SK-N-SH (cell line): ENCODE measurements at regions not wholly inside any gene's neighbourhood (a gene's known extent, or its start where the extent isn't known, plus 50 kb on each side); places are given as distances from the start of the nearest gene placed in this dataset.

ENCODE experiments used
- CTCF ChIA-PET: fragments of 300-600, 350-600 bp; formaldehyde crosslinking; extraction: SDS; loops from one replicate; lab custom pipeline; 2021; lab: Yijun Ruan, JAX
- POLR2A ChIA-PET: fragments of 350-600 bp; sonication (Branson Sonifier 250); formaldehyde crosslinking; extraction: SDS; loops from one replicate; lab custom pipeline; 2020; ENCODE audit warnings: antibody characterized with exemption, inconsistent platforms; lab: Yijun Ruan, JAX
- DNase-seq: peaks from one replicate; pipeline ENCODE4 v3.0.0; 2012
- H2AFZ ChIP-seq: fragments of 200-600 bp; sonication (generic); 2 replicates; pipeline ENCODE4 v1.8.1; 2016; ENCODE audit warnings: antibody characterized with exemption, mild to moderate bottlenecking, low read depth
- H3F3A ChIP-seq: fragments of 200-600 bp; sonication (generic); replicated peaks from 2 replicates; pipeline ENCODE3; 2016; ENCODE audit warnings: antibody characterized with exemption, mild to moderate bottlenecking; ENCODE audit not compliant: insufficient read depth
- H3K27ac ChIP-seq, 2 experiments: fragments of 200-500 bp in 1 of 2; fragments of 200-600 bp in 1 of 2; sonication (Bioruptor generic) in 1 of 2; sonication (generic), shearing (Covaris generic) in 1 of 2; 2 replicates each; pipeline versions ENCODE4 v1.5.1 to v1.6.1; 2014 to 2016; ENCODE audit warnings: low read depth in 2 of 2, inconsistent platforms in 1 of 2, low read length in 1 of 2, mild to moderate bottlenecking in 1 of 2, mixed read lengths in 1 of 2
- H3K27me3 ChIP-seq: fragments of 200-600 bp; sonication (generic), shearing (Covaris generic); 2 replicates; pipeline ENCODE4 v1.6.1; 2016; ENCODE audit warnings: mixed run types; ENCODE audit not compliant: insufficient read depth
- H3K36me3 ChIP-seq, 2 experiments: fragments of 200-500 bp in 1 of 2; fragments of 200-600 bp in 1 of 2; sonication (Bioruptor generic) in 1 of 2; sonication (generic) in 1 of 2; replicated peaks in 1 of 2; 2 replicates each; pipeline versions ENCODE3 to v1.5.1; 2014 to 2016; ENCODE audit warnings: low read length in 1 of 2, mild to moderate bottlenecking in 1 of 2; ENCODE audit not compliant: insufficient read depth in 2 of 2, control insufficient read depth in 1 of 2
- H3K4me1 ChIP-seq, 2 experiments: fragments of 200-500 bp in 1 of 2; fragments of 200-600 bp in 1 of 2; sonication (Bioruptor generic) in 1 of 2; sonication (generic), shearing (Covaris generic) in 1 of 2; 2 replicates each; pipeline versions ENCODE4 v1.5.1 to v1.6.1; 2014 to 2016; ENCODE audit warnings: low read depth in 1 of 2, low read length in 1 of 2, mixed run types in 1 of 2; ENCODE audit not compliant: insufficient read depth in 2 of 2, control insufficient read depth in 1 of 2
- H3K4me2 ChIP-seq: fragments of 200-600 bp; sonication (generic), shearing (Covaris generic); 2 replicates; pipeline ENCODE4 v1.6.1; 2017; ENCODE audit warnings: mixed run types
- H3K4me3 ChIP-seq, 2 experiments: fragments of 200-500 bp in 1 of 2; fragments of 200-600 bp in 1 of 2; sonication (Bioruptor generic) in 1 of 2; sonication (generic), shearing (Covaris generic) in 1 of 2; 2 replicates each; pipeline versions ENCODE4 v1.5.1 to v1.8.1; 2014 to 2016; ENCODE audit warnings: low read depth in 2 of 2, inconsistent platforms in 1 of 2, low read length in 1 of 2, mild to moderate bottlenecking in 1 of 2, mixed read lengths in 1 of 2, moderate library complexity in 1 of 2
- H3K79me2 ChIP-seq: fragments of 200-600 bp; sonication (generic); 2 replicates; pipeline ENCODE4 v1.8.1; 2017; ENCODE audit warnings: mild to moderate bottlenecking; ENCODE audit not compliant: insufficient read depth
- H3K9ac ChIP-seq: fragments of 200-600 bp; sonication (generic); 2 replicates; pipeline ENCODE4 v1.6.1; 2017; ENCODE audit warnings: mixed run types
- H3K9me2 ChIP-seq: fragments of 200-600 bp; sonication (generic); 2 replicates; pipeline ENCODE4 v1.6.1; 2017; ENCODE audit warnings: mixed run types
- H3K9me3 ChIP-seq: fragments of 200-600 bp; sonication (generic); 2 replicates; pipeline ENCODE4 v1.6.1; 2017; ENCODE audit warnings: mixed run types, mild to moderate bottlenecking, moderate library complexity
- H4K20me1 ChIP-seq: fragments of 200-600 bp; sonication (generic); 2 replicates; pipeline ENCODE4 v1.6.1; 2017; ENCODE audit warnings: mild to moderate bottlenecking, mixed run types; ENCODE audit not compliant: insufficient read depth
- ELF1 ChIP-seq: IDR thresholded peaks from 2 replicates; pipeline ENCODE4 v1.4.0; 2012
- EP300 ChIP-seq, 2 experiments: IDR thresholded peaks; 2 replicates each; pipeline versions ENCODE4 v1.4.0 to v1.6.1; 2012; ENCODE audit warnings: borderline replicate concordance in 1 of 2, low read depth in 1 of 2, low read length in 1 of 2
- FOSL2 ChIP-seq: IDR thresholded peaks from 2 replicates; pipeline ENCODE4 v1.4.0; 2012; ENCODE audit warnings: low read depth, mild to moderate bottlenecking, moderate library complexity, borderline replicate concordance
- FOXJ3 ChIP-seq: sonication (generic); formaldehyde crosslinking; IDR thresholded peaks from 2 replicates; pipeline ENCODE4 v1.5.1; 2020; ENCODE audit warnings: mild to moderate bottlenecking, missing genetic modification reagents
- GABPA ChIP-seq: IDR thresholded peaks from 2 replicates; pipeline ENCODE4 v1.4.0; 2012; ENCODE audit warnings: low read depth, mild to moderate bottlenecking
- GATA2 ChIP-seq: sonication (generic); formaldehyde crosslinking; IDR thresholded peaks from 2 replicates; pipeline ENCODE4 v1.5.0; 2020; ENCODE audit warnings: mild to moderate bottlenecking, missing genetic modification reagents
- JUND ChIP-seq: IDR thresholded peaks from 2 replicates; pipeline ENCODE4 v1.4.0; 2012
- MAX ChIP-seq: IDR thresholded peaks from 2 replicates; pipeline ENCODE4 v1.4.0; 2012; ENCODE audit warnings: low read depth
- MXI1 ChIP-seq: IDR thresholded peaks from 2 replicates; pipeline ENCODE4 v1.6.1; 2012; ENCODE audit warnings: mild to moderate bottlenecking, low read depth, low read length, improper control_type of control experiment
- PBX3 ChIP-seq: IDR thresholded peaks from 2 replicates; pipeline ENCODE4; 2012
- RCOR1 ChIP-seq: fragments of 150-350 bp; IDR thresholded peaks from 2 replicates; pipeline ENCODE4 v1.6.1; 2017; ENCODE audit warnings: antibody characterized with exemption, low read length
- RFX5 ChIP-seq: IDR thresholded peaks from 2 replicates; pipeline ENCODE4 v1.6.1; 2012; ENCODE audit warnings: mild to moderate bottlenecking, improper control_type of control experiment, low read length
- RXRA ChIP-seq: IDR thresholded peaks from 2 replicates; pipeline ENCODE4 v1.4.0; 2012; ENCODE audit warnings: low read depth, mild to moderate bottlenecking, borderline replicate concordance
- SIN3A ChIP-seq: IDR thresholded peaks from 2 replicates; pipeline ENCODE4 v1.6.1; 2012; ENCODE audit warnings: low read depth, mild to moderate bottlenecking, low read length, moderate library complexity, borderline replicate concordance
- TCF12 ChIP-seq: IDR thresholded peaks from 2 replicates; pipeline ENCODE4 v1.4.0; 2012
- WGBS: methylation state at CpG from one replicate; pipeline ENCODE4 v1.1.6; 2017; ENCODE audit warnings: low lambda C conversion rate; 5-methylcytosine and 5-hydroxymethylcytosine counted together

- WGBS = 83% methylated on average over 3 of the region's 3 CpGs
- POLR2A ChIA-PET = no interaction called here
- no peak overlapping the region for H3K4me2 ChIP-seq
Measured at GRCh38 chr7:65221683-65222082, 152.0 kb upstream of the ZNF92 start.

DNA sequence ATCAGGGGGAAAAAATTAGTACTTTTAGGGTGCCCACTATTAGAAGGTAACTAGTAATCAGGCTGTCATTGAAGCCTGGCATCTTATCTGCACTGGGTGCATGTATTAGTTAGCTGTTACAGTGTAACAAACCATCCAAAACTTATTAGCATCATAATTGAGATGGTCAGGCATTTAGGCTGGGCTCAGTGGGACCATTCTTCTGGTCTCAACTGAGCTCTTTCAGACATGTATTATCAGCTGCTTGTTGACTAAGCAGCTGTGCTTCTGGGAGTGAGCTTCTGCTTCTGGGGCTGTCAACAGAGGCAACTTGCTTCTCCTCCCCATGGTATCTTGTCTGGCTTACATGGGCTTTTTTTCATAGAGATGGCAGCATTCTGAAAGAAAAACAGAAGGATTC, 154.0 kb upstream of the ZNF92 start:
- Histone ChIP-seq H3K27ac (no peak overlapping the region), H3K79me2 (no peaks in the 10 kb centered on the region), H3K9me2 (no peaks in the 10 kb centered on the region)
- ChIA-PET POLR2A (no interaction called here), CTCF (interaction anchor here (1.2 to 7.7 kb wide), 2 partner anchors 14 to 87 kb away, joined by 3 to 181 read pairs; no protein-coding TSS in a partner anchor)
- no peak for TF ChIP-seq RFX5
- no peak for TF ChIP-seq ELF1
- TF ChIP-seq, all 33 proteins: peak for 0
- H3K4me1 ChIP-seq = no peaks in the 10 kb centered on the region
- H3K9ac ChIP-seq = no peak overlapping the region
- H2AFZ ChIP-seq = no peak overlapping the region
- no peak overlapping the region for H3K4me2 ChIP-seq
- peaks cover 5% of the 10 kb centered on the region for H3F3A ChIP-seq
- DNase-seq = no peak
- no peak overlapping the region for H3K4me3 ChIP-seq
- H4K20me1 ChIP-seq = no peaks in the 10 kb centered on the region
- no peaks in the 10 kb centered on the region for H3K36me3 ChIP-seq
- H3K27me3 ChIP-seq = no peaks in the 10 kb centered on the region
- no peaks in the 10 kb centered on the region for H3K9me3 ChIP-seq

More at GRCh38 chr7:65221683-65222082, 152.0 kb upstream of the ZNF92 start:
- Histone ChIP-seq H3K4me3 (no peak overlapping the region), H3K9ac (no peak overlapping the region), H3F3A (peaks cover 6% of the 10 kb centered on the region), H3K4me1 (no peaks in the 10 kb centered on the region), H3K27me3 (no peaks in the 10 kb centered on the region), H3K36me3 (no peaks in the 10 kb centered on the region), H4K20me1 (no peaks in the 10 kb centered on the region), H2AFZ (0 out of 2 replicates have a peak overlapping the region, but pooled peaks have one; percentile 42), H3K79me2 (no peaks in the 10 kb centered on the region), H3K27ac (no peak overlapping the region), H3K9me3 (no peaks in the 10 kb centered on the region), H3K9me2 (no peaks in the 10 kb centered on the region)
- TF ChIP-seq FOSL2 (no peak), EP300 (IDR thresholded peaks at IDR 0.05; ENCODE audit: borderline replicate concordance in 1 of 2, low read depth in 1 of 2, low read length in 1 of 2) (no peak), RCOR1 (no peak), MAX (no peak), SIN3A (no peak), FOXJ3 (no peak), GATA2 (CRISPR knock-in tag) (no peak), TCF12 (no peak), RFX5 (no peak), PBX3 (no peak), MXI1 (no peak), RXRA (no peak), GABPA (no peak), JUND (no peak)
- DNase-seq = no peak
- CTCF ChIA-PET = interaction anchor here (1.3 to 7.7 kb wide), 2 partner anchors 76 to 85 kb away, joined by 3 to 181 read pairs; no protein-coding TSS in a partner anchor
